ENCODE measurements at regions not wholly inside any gene's neighbourhood (a gene's known extent, or its start where the extent isn't known, plus 50 kb on each side); places are given as distances from the start of the nearest gene placed in this dataset.

DNA sequence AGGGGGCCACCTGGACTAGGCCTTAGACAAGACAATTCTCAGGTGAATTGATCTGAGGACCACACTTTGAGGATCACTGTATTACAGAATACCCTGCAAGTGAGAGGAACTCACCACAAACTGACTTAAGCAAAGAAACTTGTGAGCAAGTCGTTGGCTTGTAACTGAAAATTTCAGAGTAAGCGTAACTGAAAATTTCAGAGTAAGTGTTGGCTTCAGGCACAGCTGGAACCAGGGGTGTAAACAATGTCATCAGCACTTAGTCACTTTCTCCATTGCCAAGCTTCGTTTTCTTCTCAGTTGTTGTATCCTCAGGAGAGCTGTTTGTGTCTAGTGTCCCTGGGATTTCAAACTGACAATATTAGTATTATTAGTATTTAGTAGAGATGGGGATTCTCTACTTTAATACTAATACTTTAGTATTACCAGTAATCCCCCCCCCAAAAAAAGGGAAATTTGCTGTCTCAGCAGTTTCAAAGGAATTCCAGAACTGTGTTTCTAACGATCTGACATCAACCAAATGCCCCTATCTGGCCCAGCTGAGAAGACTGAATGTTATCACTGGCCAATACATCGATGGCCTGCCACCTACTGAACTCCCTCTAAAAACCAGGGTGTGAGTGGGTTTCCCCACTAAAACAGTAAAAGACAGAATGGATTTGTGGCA lies 474.4 kb downstream of the NTRK3 start:
- TF ChIP-seq POLR2AphosphoS5 (IDR thresholded peaks at IDR 0.05): no peak
- TF ChIP-seq, protein P1, sequence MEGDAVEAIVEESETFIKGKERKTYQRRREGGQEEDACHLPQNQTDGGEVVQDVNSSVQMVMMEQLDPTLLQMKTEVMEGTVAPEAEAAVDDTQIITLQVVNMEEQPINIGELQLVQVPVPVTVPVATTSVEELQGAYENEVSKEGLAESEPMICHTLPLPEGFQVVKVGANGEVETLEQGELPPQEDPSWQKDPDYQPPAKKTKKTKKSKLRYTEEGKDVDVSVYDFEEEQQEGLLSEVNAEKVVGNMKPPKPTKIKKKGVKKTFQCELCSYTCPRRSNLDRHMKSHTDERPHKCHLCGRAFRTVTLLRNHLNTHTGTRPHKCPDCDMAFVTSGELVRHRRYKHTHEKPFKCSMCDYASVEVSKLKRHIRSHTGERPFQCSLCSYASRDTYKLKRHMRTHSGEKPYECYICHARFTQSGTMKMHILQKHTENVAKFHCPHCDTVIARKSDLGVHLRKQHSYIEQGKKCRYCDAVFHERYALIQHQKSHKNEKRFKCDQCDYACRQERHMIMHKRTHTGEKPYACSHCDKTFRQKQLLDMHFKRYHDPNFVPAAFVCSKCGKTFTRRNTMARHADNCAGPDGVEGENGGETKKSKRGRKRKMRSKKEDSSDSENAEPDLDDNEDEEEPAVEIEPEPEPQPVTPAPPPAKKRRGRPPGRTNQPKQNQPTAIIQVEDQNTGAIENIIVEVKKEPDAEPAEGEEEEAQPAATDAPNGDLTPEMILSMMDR (IDR thresholded peaks at IDR 0.05): no peak
- no peak for TF ChIP-seq EP300 (IDR thresholded peaks at IDR 0.05)
- TF ChIP-seq POLR2A (IDR thresholded peaks at IDR 0.05): no peak

Data from suprapubic skin (tissue), 4 donors.